Endothelial cell of umbilical vein (primary cell): ENCODE measurements at regions not wholly inside any gene's neighbourhood (a gene's known extent, or its start where the extent isn't known, plus 50 kb on each side); places are given as distances from the start of the nearest gene placed in this dataset.

Source experiments
- BruUV-seq: library from RNA; stranded (reverse); fragments of 400-500 nt; replicated peaks from 2 replicates; lab custom pipeline; 2021; lab: Mats Ljungman, UMichigan
- CTCF ChIA-PET: fragments of 300-600, 350-600 bp; sonication (Branson Sonifier 250); formaldehyde crosslinking; loops from one replicate; lab custom pipeline; 2021; ENCODE audit warnings: antibody characterized with exemption, inconsistent platforms; lab: Charles Lee
- POLR2A ChIA-PET: fragments of 300-600, 350-600 bp; sonication (Branson Sonifier 250); formaldehyde crosslinking; loops from one replicate; lab custom pipeline; 2021; ENCODE audit warnings: antibody characterized with exemption, inconsistent platforms; lab: Charles Lee
- DNase-seq: peaks from one replicate; pipeline ENCODE4 v3.0.0-alpha.2; 2011; ENCODE audit warnings: low read depth, low spot score
- FAIRE-seq: peaks from 2 replicates; lab custom pipeline; 2011; peaks lifted over from hg19 to GRCh38; lab: Jason Lieb, UNC
- H2AFZ ChIP-seq: 2 replicates; pipeline ENCODE4 v1.6.0; 2012; ENCODE audit warnings: low read depth, low read length, control low read depth, inconsistent platforms
- H3K27ac ChIP-seq: 2 replicates; pipeline ENCODE4 v1.5.1; 2011; ENCODE audit warnings: low read depth, mild to moderate bottlenecking, control low read depth, low read length, moderate library complexity; ENCODE audit not compliant: insufficient read depth
- H3K27me3 ChIP-seq, 2 experiments: 2 replicates each; pipeline versions ENCODE4 v1.6.0 to v1.6.1; 2011; ENCODE audit warnings: low read length in 2 of 2, mixed read lengths in 1 of 2; ENCODE audit not compliant: control insufficient read depth in 2 of 2, insufficient read depth in 2 of 2
- H3K36me3 ChIP-seq, 2 experiments: 2 replicates in 1 of 2; 3 replicates in 1 of 2; pipeline ENCODE4 v1.5.1; 2011; ENCODE audit warnings: low read length in 2 of 2, mild to moderate bottlenecking in 1 of 2, moderate library complexity in 1 of 2; ENCODE audit not compliant: control insufficient read depth in 2 of 2, insufficient read depth in 2 of 2; ENCODE audit errors: extremely low read depth in 1 of 2
- H3K4me1 ChIP-seq: 3 replicates; pipeline ENCODE4 v1.5.1; 2011; ENCODE audit warnings: mild to moderate bottlenecking, low read length; ENCODE audit not compliant: control insufficient read depth, insufficient read depth; ENCODE audit errors: extremely low read depth
- H3K4me2 ChIP-seq: 2 replicates; pipeline ENCODE4 v1.6.1; 2011; ENCODE audit warnings: low read length, control low read depth, mixed read lengths; ENCODE audit not compliant: insufficient read depth
- H3K4me3 ChIP-seq, 3 experiments: fragments of 200-600 bp in 1 of 3; sonication (generic), shearing (Covaris generic) in 1 of 3; replicated peaks in 1 of 3; 2 replicates each; pipeline ENCODE4 v1.5.1; 2011 to 2016; ENCODE audit warnings: control low read depth in 3 of 3, low read length in 3 of 3, mild to moderate bottlenecking in 2 of 3, inconsistent platforms in 1 of 3, low read depth in 1 of 3, moderate library complexity in 1 of 3; ENCODE audit not compliant: insufficient read depth in 1 of 3
- H3K79me2 ChIP-seq: 2 replicates; pipeline ENCODE4 v1.6.0; 2012; ENCODE audit warnings: low read length, inconsistent platforms; ENCODE audit not compliant: control insufficient read depth, insufficient read depth
- H3K9ac ChIP-seq: replicated peaks from 2 replicates; pipeline ENCODE3; 2011; ENCODE audit warnings: low read length, control low read depth; ENCODE audit not compliant: insufficient read depth; ENCODE audit errors: extremely low read depth
- H3K9me1 ChIP-seq: replicated peaks from 3 replicates; pipeline ENCODE4 v1.6.0; 2011; ENCODE audit warnings: mild to moderate bottlenecking, low read length; ENCODE audit not compliant: control insufficient read depth, insufficient read depth; ENCODE audit errors: extremely low read depth
- H3K9me3 ChIP-seq: replicated peaks from 2 replicates; pipeline ENCODE4 v1.5.1; 2012; ENCODE audit warnings: low read length, inconsistent platforms; ENCODE audit not compliant: control insufficient read depth, insufficient read depth
- H4K20me1 ChIP-seq: replicated peaks from 2 replicates; pipeline ENCODE3; 2011; ENCODE audit warnings: mild to moderate bottlenecking, low read length; ENCODE audit not compliant: control insufficient read depth, insufficient read depth; ENCODE audit errors: extremely low read depth
- EZH2 ChIP-seq: IDR thresholded peaks from 2 replicates; pipeline ENCODE4 v1.6.1; 2012; ENCODE audit warnings: borderline replicate concordance, low read depth, mild to moderate bottlenecking, moderate library complexity, low read length, inconsistent platforms; ENCODE audit not compliant: severe bottlenecking
- FOS ChIP-seq: IDR thresholded peaks from 2 replicates; pipeline ENCODE4 v1.6.1; 2011; ENCODE audit warnings: mild to moderate bottlenecking, low read length, moderate library complexity, borderline replicate concordance; ENCODE audit not compliant: insufficient read depth
- GATA2 ChIP-seq: IDR thresholded peaks from 2 replicates; pipeline ENCODE4 v1.7.0; 2011; ENCODE audit warnings: low read depth, mild to moderate bottlenecking, moderate library complexity, mixed read lengths, low read length; ENCODE audit not compliant: insufficient read length, insufficient read depth
- POLR2A ChIP-seq: IDR thresholded peaks from 2 replicates; pipeline ENCODE4 v1.6.1; 2012; ENCODE audit warnings: low read depth, mild to moderate bottlenecking, control low read depth, low read length
- dilution Hi-C: fragments of 300-500 bp; cut with MboI; formaldehyde crosslinking; loops from one replicate; pipeline ENCODE4 v1.15.0; 2019; ENCODE audit warnings: low sequenced_read_pairs; ENCODE audit not compliant: extremely low pct_ligation_motif_present
- intact Hi-C: fragments of 100-400 bp; cut with micrococcal nuclease; formaldehyde crosslinking; loops from one replicate; pipeline ENCODE4 v1.10.0; 2022
- TF ChIP-seq, protein P1 (sequence below): IDR thresholded peaks from 2 replicates; pipeline ENCODE4 v1.6.1; 2011; ENCODE audit not compliant: insufficient read depth, insufficient read length
- TF ChIP-seq, protein P2 (sequence below), 2 donors: IDR thresholded peaks; 1 replicate in 1 of 2; 2 replicates in 1 of 2; pipeline ENCODE4 v1.5.1; 2011; ENCODE audit warnings: low read length in 2 of 2, mild to moderate bottlenecking in 2 of 2, moderate library complexity in 2 of 2, control low read depth in 1 of 2, inconsistent platforms in 1 of 2, low read depth in 1 of 2; ENCODE audit not compliant: insufficient read depth in 1 of 2; ENCODE audit errors: extremely low read depth in 1 of 2

DNA sequence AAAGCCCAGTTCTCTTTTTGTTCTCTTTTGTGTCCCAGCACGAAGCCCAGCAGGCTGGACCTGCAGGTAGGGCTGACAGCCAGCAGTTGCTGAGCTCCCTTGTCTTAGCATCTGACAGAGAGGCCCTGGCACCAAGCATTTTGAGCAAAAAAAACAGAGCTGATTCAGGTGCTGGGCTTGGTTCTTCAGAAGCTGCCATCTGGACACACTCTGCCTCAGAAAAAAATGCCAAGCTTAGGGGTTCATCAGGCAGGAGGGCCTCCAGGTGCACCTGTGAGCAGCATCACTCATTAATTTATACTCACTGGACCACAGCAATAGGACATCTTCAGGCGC, 167.1 kb upstream of the PLD5 start:
- no peaks in the 10 kb centered on the region for H3K36me3 ChIP-seq
- ChIA-PET CTCF (no interaction called here), POLR2A (no interaction called here)
- H3K27me3 ChIP-seq: no peaks in the 10 kb centered on the region
- TF ChIP-seq FOS (no peak), EZH2 (no peak), POLR2A (no peak), GATA2 (no peak)
- TF ChIP-seq, protein P1, sequence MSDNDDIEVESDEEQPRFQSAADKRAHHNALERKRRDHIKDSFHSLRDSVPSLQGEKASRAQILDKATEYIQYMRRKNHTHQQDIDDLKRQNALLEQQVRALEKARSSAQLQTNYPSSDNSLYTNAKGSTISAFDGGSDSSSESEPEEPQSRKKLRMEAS: no peak
- TF ChIP-seq, protein P2, sequence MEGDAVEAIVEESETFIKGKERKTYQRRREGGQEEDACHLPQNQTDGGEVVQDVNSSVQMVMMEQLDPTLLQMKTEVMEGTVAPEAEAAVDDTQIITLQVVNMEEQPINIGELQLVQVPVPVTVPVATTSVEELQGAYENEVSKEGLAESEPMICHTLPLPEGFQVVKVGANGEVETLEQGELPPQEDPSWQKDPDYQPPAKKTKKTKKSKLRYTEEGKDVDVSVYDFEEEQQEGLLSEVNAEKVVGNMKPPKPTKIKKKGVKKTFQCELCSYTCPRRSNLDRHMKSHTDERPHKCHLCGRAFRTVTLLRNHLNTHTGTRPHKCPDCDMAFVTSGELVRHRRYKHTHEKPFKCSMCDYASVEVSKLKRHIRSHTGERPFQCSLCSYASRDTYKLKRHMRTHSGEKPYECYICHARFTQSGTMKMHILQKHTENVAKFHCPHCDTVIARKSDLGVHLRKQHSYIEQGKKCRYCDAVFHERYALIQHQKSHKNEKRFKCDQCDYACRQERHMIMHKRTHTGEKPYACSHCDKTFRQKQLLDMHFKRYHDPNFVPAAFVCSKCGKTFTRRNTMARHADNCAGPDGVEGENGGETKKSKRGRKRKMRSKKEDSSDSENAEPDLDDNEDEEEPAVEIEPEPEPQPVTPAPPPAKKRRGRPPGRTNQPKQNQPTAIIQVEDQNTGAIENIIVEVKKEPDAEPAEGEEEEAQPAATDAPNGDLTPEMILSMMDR (IDR thresholded peaks at IDR 0.05; ENCODE audit: extremely low read depth in 1 of 2, insufficient read depth in 1 of 2, low read depth in 1 of 2, low read length in 2 of 2): no peak
- no peaks in the 10 kb centered on the region for H3K79me2 ChIP-seq
- no peaks in the 10 kb centered on the region for H3K4me1 ChIP-seq
- no peaks in the 10 kb centered on the region for H3K9me1 ChIP-seq
- DNase-seq (no peak), FAIRE-seq (no peak)
- no peaks in the 10 kb centered on the region for H4K20me1 ChIP-seq
- dilution Hi-C loops: no loop called here
- BruUV-seq: no TSS peak
- intact Hi-C loops: no loop called here
- H3K9me3 ChIP-seq: peaks cover 6% of the 10 kb centered on the region
- no peak overlapping the region for H3K9ac ChIP-seq
- H3K27ac ChIP-seq: no peak overlapping the region
- H3K4me3 ChIP-seq: no peak overlapping the region
- H3K4me2 ChIP-seq: no peak overlapping the region
- no peak overlapping the region for H2AFZ ChIP-seq
